HG02970 (cell line): ENCODE measurements at regions not wholly inside any gene's neighbourhood (a gene's known extent, or its start where the extent isn't known, plus 50 kb on each side); places are given as distances from the start of the nearest gene placed in this dataset.

Experiments used
- ATAC-seq: cut with Tn5 transposase; IDR thresholded peaks from one replicate; pipeline ENCODE4 v1.9.1; 2021; ENCODE audit warnings: mild to moderate bottlenecking, moderate library complexity, moderate number of reproducible peaks; ENCODE audit not compliant: unreplicated experiment, low FRiP score

GRCh38 chr1:4530166-4530785 is 124.1 kb upstream of the AJAP1 start:
- no peak for ATAC-seq

DNA sequence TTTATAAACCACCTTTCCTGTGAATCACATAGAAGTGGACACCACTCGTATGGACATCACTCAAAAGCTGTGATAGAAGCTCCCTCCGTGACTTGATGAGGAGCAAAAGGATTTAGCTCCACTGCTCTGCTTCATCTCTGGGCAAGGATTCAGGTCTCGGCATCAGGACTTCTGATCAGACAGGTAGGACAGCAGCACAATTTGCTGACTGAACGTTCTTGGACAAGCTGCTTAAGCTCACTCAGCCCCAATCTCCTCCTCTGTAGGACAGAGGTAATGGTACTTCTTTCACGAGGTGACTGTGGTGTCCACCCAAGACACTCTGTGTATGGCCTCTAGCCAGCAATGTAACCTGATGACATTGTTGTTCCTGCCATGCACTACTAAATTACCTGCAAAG is 122.6 kb upstream of the AJAP1 start:
- no peak for ATAC-seq

DNA sequence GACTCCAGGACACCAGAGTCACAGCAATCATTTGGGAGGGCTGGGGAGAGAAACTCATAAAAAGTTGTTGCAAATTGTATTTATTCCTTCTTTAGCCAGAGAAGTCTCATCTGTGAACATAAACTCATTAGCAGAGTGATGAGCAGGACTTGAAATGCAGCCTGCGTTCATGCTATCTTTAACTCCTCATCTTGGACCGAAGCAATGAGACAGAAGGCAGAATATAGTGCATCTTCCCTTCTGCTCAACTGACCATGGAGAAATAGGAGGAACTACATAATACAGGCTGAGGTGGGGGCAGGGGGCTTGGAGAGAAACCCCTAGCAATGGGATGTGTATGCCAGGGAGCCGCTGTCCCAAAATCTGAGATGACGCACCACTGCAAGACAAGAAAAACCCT is 121.8 kb upstream of the AJAP1 start:
- ATAC-seq = no peak

GRCh38 chr1:4546911-4547310 is 107.5 kb upstream of the AJAP1 start:
- no peak for ATAC-seq

DNA sequence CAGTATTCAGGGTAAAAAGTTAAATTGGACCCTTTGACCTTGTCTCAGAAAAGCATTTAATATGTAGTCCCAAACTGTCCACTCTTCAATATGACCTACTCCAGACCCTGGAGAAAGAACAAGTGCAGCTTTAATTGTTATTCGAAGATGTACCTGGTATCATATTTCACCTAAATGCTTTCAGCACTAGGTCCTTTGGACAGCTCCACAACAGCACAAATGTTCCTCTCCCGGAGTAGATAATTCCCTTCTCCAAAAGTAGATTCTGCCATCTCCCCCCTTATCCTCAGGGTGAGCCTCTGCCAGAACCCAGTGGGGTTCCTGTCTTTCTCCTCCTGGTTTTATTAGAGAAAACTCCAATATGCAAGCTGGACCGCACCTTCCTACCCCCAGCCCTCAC is 104.5 kb upstream of the AJAP1 start:
- no peak for ATAC-seq

DNA sequence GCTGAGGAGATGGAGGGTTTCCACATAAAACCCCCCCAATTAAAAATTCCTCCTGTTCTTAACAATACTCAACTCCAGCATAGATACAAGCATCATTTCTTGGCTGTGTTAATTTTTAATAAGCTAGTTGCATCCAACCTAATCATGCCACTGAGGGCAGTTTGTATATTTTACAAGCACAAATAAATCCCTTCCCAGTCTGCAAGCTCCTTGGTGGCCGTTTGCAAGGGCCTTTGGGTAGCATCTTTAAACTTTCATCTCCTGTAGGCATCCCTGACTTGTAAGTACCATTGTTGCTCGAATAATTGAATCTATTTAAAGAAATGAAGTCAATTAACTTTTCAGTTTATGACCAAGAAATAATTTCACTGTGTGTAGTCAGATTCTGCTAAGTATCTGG is 103.5 kb upstream of the AJAP1 start:
- no peak for ATAC-seq

GRCh38 chr1:4551706-4552105 is 102.7 kb upstream of the AJAP1 start:
- ATAC-seq = no peak

DNA sequence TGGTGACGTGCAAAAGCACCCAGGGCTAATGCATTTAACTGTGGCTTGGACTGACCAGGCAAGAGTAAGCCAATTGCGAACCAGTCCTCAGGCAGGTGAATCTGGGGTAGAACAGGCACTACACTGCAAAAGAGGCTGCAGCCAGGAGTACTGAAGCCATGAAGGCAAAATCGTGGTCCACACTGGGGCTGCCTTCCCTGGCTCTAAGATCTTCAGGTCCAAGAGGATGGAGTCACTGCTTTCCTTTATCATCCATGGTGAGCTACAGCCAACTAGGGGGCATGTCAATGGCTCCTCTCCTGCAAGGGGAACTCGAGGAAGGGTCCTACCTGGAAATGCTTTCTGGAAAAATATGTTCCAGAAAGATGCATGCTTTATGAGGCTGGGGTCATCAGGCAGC is 100.6 kb upstream of the AJAP1 start:
- ATAC-seq = no peak

GRCh38 chr1:4554271-4554865 is 100.0 kb upstream of the AJAP1 start:
- ATAC-seq = no peak

GRCh38 chr1:4557949-4558348 is 96.5 kb upstream of the AJAP1 start:
- ATAC-seq = no peak

DNA sequence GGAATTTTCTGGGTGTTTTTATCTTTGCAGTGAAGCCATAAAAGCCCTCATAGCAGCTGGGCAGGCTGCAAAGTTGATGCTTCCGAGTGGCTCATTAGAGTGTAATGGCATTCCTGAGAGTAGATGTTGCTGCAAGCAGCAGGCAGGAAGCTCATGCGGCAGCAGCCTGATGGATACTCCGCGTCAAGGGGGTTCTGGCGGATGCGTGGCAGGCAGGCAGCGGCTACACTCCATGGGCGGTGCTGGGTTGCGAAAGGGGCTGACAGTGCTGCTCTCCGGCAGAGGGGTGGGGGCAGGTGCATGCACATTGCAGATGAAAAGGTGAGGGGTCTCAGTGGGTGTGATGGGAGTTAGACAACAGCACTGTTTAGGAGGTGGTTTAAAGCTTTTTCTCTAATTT is 93.2 kb upstream of the AJAP1 start:
- no peak for ATAC-seq

- ATAC-seq = no peak
Observed at GRCh38 chr1:4562321-4562720, 92.1 kb upstream of the AJAP1 start.

- no peak for ATAC-seq
Observed at GRCh38 chr1:4563586-4563985, 90.8 kb upstream of the AJAP1 start.

GRCh38 chr1:4564051-4564450 is 90.4 kb upstream of the AJAP1 start:
- ATAC-seq = no peak

DNA sequence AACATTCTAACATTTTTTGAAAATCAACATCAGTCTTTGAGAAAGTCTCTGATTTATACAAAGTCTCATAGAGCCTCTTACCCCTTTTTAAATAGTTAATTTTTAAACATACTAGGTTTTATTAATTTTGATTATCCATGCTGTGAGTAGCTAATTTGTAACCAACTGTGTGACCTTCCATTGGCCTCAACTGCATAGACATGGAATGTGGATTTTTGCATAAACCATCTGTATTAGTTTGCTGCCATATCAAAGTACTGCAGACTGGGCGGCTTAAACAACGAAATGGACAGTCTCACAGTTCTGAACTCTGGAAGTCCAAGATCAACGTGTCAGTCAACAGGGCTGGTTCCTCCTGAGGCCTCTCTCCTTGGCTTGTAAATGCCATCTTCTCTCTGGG is 89.2 kb upstream of the AJAP1 start:
- ATAC-seq = no peak

DNA sequence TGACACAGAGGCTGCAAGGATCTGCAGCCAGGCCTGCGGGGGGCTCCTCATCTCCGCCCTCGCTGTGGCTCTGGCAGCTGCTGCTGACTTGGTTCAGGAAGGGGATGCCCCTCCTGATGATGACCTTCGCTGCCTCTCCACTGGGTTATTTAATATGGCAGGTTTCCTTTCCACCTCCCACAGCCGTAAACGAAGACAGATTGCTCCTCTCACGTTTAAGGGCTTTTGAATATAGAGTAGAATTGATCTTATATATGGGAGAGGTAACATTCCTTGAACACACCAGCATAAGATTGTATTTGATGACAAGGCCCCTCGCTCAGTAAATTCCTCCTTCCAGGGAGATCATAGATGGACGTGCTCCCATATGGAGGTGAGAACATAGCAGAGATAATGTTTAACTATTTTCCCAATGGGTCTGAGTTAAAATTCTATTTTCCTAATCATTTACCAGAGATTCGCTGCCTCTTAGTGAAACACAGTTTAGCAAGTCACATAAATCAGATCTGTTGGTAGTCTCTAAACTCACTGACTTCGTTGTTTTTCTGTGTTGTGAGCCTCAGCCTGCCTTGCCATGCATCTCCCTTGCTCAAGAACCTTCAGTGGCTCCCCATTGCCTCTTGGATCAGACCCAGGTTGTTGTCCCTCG is 88.5 kb upstream of the AJAP1 start:
- no peak for ATAC-seq

DNA sequence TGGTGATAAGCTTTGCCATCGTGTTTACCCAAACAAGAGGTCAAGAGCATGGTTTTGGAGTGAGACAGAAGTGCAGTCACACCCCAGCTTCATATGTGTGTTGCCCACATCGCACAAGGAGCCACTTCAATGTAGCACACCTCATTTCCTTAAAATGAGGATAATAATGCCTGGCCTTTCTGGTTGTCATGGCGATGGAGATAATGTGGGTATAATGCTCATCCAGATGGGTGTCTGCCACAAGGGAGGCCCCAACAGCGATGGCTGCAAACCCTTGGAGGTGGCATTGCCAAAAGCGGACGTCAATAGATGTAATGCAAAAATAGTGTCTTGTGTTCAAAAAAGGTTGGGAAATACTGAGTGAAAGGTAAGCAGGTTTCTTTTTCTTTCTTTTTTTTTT is 83.1 kb upstream of the AJAP1 start:
- ATAC-seq = no peak

GRCh38 chr1:4573526-4573925 is 80.9 kb upstream of the AJAP1 start:
- no peak for ATAC-seq

DNA sequence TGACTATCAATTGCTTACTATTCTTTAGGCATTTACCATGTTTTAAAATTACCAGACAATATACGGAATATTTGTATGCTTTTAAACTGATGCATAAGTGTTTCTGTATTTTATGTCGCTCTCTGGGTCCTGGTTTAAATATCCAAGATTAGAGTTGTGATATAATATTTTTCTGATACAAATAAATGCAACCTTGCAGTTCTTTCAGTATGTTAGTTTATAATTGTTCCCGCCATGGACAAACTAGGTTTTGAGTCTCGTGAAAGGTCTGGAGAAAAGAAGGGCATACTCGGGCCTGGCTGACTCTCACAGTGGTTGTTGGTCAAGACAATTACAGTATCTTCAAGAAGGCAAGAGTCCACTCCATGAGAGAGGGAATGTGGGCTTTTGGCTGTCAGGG is 72.6 kb upstream of the AJAP1 start:
- no peak for ATAC-seq

DNA sequence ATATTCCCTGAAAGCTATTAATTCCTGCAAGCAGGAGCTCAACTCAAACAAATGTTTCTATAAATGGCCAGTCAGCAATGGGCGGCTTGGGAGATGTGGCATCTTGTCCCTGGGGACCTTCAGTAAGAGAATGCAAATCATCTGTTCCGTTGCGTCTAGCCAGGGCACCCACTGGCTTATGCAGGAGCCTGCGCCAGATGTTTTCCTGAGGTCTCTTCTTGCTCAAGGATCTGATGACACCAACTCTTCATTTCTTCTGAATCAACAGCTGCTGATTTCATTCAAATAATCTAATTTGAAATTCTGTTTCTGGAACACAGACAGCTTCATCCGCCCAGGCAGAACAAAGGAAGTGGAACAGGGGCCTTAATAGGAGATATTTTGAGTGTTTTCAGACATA is 70.0 kb upstream of the AJAP1 start:
- ATAC-seq = no peak

GRCh38 chr1:4585216-4585615 is 69.2 kb upstream of the AJAP1 start:
- ATAC-seq = no peak

DNA sequence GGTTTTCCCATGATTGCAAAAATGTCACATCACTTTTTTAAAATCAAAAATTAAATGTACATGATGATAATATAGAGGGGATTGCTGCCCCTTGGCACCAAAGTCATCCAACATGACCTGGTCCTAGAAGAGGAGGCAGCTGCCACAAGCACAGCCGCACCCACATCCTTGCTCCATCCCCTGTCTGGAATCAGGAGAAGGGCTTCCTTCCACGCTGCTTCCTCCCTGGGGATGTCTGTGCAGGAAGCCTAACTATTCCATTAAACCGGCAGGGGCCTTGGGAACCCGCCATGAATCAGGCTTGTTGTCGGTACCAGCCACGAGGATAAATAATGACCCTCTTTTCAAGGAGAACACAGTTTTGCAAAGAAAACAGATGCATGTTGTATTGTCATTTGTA is 68.7 kb upstream of the AJAP1 start:
- ATAC-seq = no peak
